Mucosa of stomach (tissue), 1 donor: ENCODE measurements at regions not wholly inside any gene's neighbourhood (a gene's known extent, or its start where the extent isn't known, plus 50 kb on each side); places are given as distances from the start of the nearest gene placed in this dataset.
"Not testable (repeated sequence)": the region's sequence is repeated elsewhere in the genome, so short reads cannot be mapped to it uniquely, and the experiment has no call there.

Experiments used
- H3K27me3 ChIP-seq: one replicate; pipeline ENCODE4 v1.7.0; 2013; ENCODE audit warnings: mild to moderate bottlenecking, low read length; ENCODE audit not compliant: control insufficient read depth, insufficient read depth
- H3K36me3 ChIP-seq: one replicate; pipeline ENCODE4 v1.7.0; 2013; ENCODE audit warnings: low read length; ENCODE audit not compliant: control insufficient read depth, insufficient read depth
- H3K4me1 ChIP-seq: one replicate; pipeline ENCODE4 v1.7.0; 2013; ENCODE audit warnings: mild to moderate bottlenecking, low read length; ENCODE audit not compliant: control insufficient read depth, insufficient read depth
- H3K4me3 ChIP-seq: one replicate; pipeline ENCODE4 v1.7.0; 2013; ENCODE audit warnings: low read length
- H3K9ac ChIP-seq: one replicate; pipeline ENCODE4 v1.7.0; 2013; ENCODE audit warnings: mild to moderate bottlenecking, low read length, moderate library complexity
- H3K9me3 ChIP-seq: one replicate; pipeline ENCODE4 v1.7.0; 2013; ENCODE audit warnings: mild to moderate bottlenecking, low read length, moderate library complexity; ENCODE audit not compliant: control insufficient read depth
- donor health status: Pancreatic carcinoma.

DNA sequence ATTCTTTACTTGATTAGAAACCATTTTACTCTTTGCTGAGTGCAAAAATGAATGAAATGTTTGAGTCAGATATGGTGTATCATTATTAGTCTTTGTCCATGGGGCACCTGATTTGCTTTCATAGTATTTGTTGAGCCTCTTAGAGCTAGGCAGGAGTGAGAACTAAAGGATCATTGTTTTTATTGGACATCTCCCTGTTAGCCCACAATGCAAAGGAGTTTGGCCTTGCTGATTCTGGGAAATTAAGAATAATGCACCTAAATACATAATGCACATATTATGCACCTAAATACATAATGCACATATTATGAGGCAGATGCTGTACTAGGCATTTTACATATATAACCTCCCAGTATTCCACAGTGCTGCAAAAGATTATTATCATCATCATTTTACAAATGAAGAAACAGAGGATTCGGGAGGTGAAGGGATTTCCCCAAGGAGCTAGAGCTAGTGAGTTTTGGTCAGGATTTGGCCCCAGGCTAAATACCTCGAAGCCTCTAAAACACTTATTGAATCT lies 113.0 kb upstream of the LIFR start:
- Histone ChIP-seq H3K36me3 (no peaks in the 10 kb centered on the region), H3K9me3 (no peaks in the 10 kb centered on the region), H3K4me1 (peaks cover 9% of the 10 kb centered on the region), H3K27me3 (no peaks in the 10 kb centered on the region), H3K4me3 (no peak overlapping the region), H3K9ac (no peak overlapping the region)

DNA sequence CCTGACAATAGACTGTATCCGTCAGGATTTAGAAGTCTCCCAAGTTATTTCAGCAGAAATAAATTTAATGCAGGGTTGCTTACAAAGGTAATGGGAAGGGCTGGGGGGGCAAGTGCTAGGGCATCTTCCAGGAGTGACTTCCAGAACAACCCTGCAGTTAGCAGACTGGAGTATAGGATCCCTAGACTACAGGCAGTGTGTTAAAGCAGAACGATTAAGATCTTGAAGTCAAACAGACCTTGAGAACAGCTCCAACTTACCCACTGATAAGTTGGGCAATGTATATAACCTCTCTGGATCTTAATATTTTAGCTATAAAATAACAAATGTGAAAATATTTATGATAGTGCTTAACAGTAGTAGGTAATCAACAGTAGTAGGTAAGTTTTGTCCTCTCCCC lies 113.6 kb upstream of the LIFR start:
- Histone ChIP-seq H3K9me3 (no peaks in the 10 kb centered on the region), H3K27me3 (no peaks in the 10 kb centered on the region), H3K9ac (no peak overlapping the region), H3K36me3 (no peaks in the 10 kb centered on the region), H3K4me1 (peaks cover 9% of the 10 kb centered on the region), H3K4me3 (no peak overlapping the region)

DNA sequence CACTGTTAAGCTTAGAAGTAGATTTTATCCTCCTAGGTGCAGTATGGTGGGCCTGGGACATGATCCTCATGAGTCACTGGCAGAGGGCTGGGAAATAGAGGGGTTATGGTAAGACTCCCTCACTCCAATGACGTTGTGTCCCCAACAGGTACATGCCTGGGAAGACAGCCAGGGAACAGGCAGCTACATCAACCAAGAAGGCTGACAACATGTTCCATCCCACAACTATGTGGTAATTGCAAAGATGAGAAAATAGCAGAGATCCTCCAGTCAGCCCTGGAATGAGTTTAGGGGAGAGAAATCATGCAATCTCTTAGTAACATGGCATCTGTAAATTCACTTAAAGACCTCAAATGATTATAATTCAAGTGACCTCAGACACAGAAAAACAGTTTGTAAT lies 114.4 kb upstream of the LIFR start:
- Histone ChIP-seq H3K36me3 (no peaks in the 10 kb centered on the region), H3K4me3 (no peak overlapping the region), H3K27me3 (no peaks in the 10 kb centered on the region), H3K9me3 (no peaks in the 10 kb centered on the region), H3K4me1 (peaks cover 9% of the 10 kb centered on the region), H3K9ac (no peak overlapping the region)

DNA sequence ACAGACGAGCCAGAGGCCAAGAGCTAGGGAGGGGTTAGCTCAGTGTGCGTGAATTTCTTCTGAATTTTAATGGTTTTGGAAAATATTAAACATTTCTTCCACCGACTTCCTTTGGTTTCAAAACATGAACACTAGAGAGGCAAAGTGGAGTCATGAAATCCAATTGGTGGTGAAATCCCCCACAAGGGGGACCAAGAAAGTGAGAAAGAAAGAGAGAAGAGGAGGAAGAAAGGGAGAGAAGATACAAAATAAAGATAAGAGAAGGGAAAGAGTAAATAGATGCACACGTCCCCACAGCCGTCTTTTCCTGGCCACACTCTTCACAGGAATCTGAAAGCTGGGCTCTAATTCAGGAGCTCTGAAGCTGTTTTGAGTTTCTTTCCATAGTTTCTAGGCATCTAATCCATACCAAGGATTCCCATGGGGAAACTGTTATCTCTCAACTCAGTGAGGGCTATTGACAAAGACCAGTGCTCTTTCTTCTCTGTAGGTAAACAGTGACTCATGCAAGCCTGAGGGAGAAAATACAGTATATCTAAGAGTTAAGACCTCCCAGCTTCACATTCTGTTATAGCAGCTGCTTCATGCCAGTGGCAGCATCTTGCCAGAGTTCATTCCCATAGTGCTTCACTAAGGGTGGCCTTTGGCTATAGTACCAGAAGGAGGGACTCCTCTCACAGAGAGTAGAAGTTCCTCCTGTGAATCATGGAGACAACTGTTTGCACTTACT lies 115.8 kb upstream of the LIFR start:
- Histone ChIP-seq H3K4me3 (no peak overlapping the region), H3K9me3 (no peaks in the 10 kb centered on the region), H3K36me3 (no peaks in the 10 kb centered on the region), H3K27me3 (no peaks in the 10 kb centered on the region), H3K4me1 (no peaks in the 10 kb centered on the region), H3K9ac (no peak overlapping the region)

DNA sequence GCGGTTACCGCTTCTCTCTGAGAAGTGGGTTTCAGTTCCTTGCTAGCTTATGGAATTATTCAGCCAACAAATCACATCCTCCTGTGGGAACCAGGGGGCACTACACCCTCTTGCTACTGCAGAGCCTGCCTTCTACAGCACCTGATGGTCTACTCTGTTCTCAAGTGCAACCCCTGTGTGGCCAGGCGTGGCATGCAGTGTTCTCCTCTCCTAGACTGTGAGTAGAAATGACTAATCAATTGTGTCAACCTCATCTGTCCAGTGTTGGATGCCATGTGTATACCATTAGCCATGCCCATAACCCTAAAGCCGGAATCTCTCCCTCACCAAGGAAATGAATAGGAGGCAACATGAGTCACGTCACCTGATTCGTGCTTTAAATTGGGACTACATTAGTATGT lies 117.2 kb upstream of the LIFR start:
- Histone ChIP-seq H3K9me3 (no peaks in the 10 kb centered on the region), H3K4me1 (no peaks in the 10 kb centered on the region), H3K9ac (no peak overlapping the region), H3K36me3 (no peaks in the 10 kb centered on the region), H3K4me3 (no peak overlapping the region), H3K27me3 (no peaks in the 10 kb centered on the region)

DNA sequence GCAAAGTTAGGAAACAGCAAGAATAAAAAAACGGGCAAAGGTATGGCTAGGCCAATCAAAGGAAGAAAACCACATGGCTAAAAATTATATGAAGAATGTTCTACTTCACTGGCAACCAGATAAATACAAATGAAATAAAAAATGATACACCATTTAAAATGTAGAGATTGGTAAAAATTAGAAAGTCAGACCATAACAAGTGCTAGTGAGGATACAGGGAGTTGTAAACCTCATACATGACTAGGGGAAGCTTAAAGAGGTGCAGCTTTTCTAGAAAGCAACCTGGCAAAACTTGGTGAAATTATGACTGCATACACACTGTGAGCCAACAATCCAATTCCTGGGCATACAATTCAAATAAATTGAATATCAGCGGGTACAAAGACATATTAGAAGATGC lies 119.0 kb upstream of the LIFR start:
- H3K9me3 ChIP-seq = no peaks in the 10 kb centered on the region
- no peaks in the 10 kb centered on the region for H3K36me3 ChIP-seq
- no peaks in the 10 kb centered on the region for H3K27me3 ChIP-seq
- H3K4me3 ChIP-seq = no peak overlapping the region
- no peak overlapping the region for H3K9ac ChIP-seq
- no peaks in the 10 kb centered on the region for H3K4me1 ChIP-seq

DNA sequence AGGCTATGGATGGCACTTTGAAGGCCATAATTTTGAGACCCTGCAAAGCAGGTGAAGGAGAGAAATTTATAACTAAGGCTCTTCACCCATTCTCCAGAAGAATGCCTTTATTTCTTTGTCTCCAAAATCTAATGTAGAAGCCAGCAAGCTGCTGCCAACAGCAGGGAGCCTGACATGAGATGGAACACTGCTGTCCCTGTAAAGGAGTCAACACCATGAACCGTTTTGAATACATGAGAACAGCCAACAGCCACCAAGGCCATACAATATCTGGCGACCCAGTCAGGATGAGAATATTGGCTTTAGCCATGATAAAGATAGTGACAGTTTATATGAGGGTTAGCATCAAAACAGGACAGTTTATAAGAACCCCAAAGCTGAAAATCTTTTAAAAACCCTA lies 121.2 kb upstream of the LIFR start:
- Histone ChIP-seq H3K4me3 (no peak overlapping the region), H3K27me3 (no peaks in the 10 kb centered on the region), H3K9ac (no peak overlapping the region), H3K9me3 (no peaks in the 10 kb centered on the region), H3K4me1 (no peaks in the 10 kb centered on the region), H3K36me3 (no peaks in the 10 kb centered on the region)

DNA sequence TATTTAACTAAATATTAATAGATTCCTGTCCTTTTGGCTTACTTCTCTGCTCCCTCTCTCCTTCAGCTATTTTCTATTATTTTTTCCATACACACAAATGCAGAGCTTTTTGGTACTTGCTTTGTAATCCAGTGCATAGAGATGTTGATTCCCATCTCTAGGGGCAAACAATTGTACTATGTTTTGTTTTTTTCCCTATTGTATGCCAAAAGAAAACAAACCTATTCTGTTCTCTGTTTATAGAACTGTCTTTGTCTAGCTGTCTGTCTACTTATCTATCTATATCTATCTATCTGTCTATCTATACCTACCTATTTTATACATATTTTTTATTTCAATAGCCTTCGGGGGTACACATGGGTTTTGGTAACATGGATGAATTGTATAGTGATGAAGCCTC lies 121.6 kb upstream of the LIFR start:
- Histone ChIP-seq H3K9me3 (no peaks in the 10 kb centered on the region), H3K4me1 (no peaks in the 10 kb centered on the region), H3K36me3 (no peaks in the 10 kb centered on the region), H3K4me3 (no peak overlapping the region), H3K9ac (no peak overlapping the region), H3K27me3 (no peaks in the 10 kb centered on the region)

DNA sequence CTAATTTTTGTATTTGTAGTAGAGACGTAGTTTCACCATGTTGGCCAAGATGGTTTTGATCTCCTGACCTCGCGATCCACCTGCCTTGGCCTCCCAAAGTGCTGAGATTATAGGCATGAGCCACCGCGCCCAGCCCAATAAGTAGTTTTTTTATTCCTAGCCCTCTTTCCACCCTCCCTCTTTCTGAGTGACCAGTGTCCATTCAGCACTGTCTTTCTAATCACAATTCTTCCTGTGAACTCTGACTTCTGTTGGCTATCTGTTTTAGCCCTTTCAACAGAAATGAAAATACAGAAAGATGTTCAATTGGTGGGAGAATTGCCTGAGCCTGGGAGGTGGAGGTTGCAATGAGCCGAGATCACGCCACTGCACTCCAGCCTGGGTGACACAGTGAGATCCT lies 122.3 kb upstream of the LIFR start:
- not testable (repeated sequence) for H3K9me3 ChIP-seq, H3K4me1 ChIP-seq, H3K9ac ChIP-seq, H3K36me3 ChIP-seq, H3K4me3 ChIP-seq, H3K27me3 ChIP-seq

DNA sequence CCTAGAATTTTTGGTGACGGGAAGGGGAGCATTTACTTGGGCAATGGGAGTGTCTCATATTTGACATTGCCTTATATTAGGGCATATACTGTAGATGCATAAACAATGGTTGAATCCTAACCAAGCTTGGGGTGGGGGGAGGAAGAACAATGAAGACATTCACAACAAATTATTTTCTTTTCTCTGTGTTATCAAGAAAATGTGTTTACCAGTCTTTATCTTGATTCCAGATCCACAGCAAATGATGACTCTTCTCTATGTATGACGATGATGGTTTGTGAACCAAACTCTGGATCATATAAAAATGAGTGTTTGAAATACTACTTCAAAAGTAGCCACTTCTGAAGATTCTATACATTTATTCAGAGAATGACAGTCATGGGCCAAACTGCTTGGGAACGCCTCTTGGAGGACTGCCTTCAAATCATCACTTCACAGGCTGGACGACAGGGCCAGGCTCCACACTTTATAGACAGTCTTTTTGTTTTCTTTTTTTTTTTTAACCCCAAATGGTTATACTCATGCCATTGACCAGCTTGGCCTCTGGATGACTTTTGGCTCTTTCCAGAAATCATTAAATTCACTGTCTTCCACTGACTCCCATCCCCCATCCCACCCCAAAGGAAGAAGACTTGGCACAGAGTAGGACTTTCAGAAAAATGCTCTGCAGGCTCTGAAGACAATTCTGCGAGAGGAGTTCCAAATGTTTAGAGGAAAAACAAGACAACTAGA lies 123.8 kb upstream of the LIFR start:
- H3K9ac ChIP-seq = no peak overlapping the region
- H3K4me3 ChIP-seq = no peak overlapping the region
- no peaks in the 10 kb centered on the region for H3K36me3 ChIP-seq
- no peaks in the 10 kb centered on the region for H3K9me3 ChIP-seq
- no peaks in the 10 kb centered on the region for H3K4me1 ChIP-seq
- no peaks in the 10 kb centered on the region for H3K27me3 ChIP-seq

DNA sequence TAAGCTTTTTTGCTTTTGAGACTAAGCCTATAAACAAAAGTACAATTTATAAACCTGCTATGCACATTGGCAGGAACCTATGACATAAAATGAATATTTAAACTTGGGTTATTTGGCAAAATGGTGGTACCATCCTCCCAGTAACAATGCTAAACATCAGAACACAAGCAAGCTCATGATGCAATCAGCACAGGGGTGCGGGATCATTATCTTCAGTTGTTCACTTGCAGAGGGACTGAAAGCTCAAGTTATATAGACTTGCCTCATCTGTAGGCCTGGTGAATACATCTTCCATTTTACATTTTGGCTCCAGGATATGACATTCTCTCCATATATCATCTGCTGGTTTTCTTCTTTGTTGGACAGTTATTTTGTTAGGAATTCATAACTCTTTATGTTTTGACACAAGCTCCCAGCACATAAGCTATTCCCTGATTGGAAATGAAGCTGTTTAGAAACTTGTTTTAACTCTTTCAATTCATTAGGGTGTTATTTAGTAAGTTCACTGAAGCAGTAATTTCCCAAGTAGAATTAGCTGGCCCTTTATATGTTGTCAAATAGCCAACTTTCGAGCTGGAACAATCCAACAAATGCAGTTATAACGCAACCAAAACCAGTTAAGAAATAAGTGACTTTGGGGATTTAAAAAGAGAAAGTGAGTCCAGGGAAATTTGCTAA lies 124.7 kb upstream of the LIFR start:
- Histone ChIP-seq H3K27me3 (no peaks in the 10 kb centered on the region), H3K9me3 (no peaks in the 10 kb centered on the region), H3K4me3 (no peak overlapping the region), H3K4me1 (no peaks in the 10 kb centered on the region), H3K9ac (no peak overlapping the region), H3K36me3 (no peaks in the 10 kb centered on the region)

DNA sequence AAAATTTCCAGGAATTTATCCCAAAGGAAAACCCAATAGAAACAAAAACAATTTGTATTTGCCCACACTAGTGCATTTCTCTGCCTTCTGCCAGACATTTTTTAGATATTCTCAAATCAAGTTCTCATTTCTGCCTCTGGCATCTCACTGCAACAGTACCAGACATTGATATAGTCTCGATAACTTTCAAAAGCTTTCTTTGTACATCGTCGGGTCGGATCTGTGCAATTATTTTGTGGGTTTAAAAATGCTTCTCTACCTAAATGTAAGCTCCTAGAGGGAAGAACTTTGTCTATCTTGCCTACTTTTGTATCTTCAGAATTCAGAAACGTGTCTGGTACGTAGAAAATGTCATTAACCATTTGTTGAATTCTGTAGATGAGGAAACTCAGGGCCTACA lies 125.5 kb upstream of the LIFR start:
- Histone ChIP-seq H3K4me3 (no peak overlapping the region), H3K4me1 (no peaks in the 10 kb centered on the region), H3K9ac (no peak overlapping the region), H3K36me3 (no peaks in the 10 kb centered on the region), H3K27me3 (no peaks in the 10 kb centered on the region), H3K9me3 (no peaks in the 10 kb centered on the region)
